GM23338 (cell line): ENCODE measurements at regions not wholly inside any gene's neighbourhood (a gene's known extent, or its start where the extent isn't known, plus 50 kb on each side); places are given as distances from the start of the nearest gene placed in this dataset.

Experiments used
- CREB1 ChIP-seq: fragments of 250-450 bp; sonication (Bioruptor Pico); IDR thresholded peaks from 2 replicates; pipeline ENCODE4 v1.5.0; 2020; ENCODE audit warnings: low read depth, mild to moderate bottlenecking, moderate library complexity
- EZH2 ChIP-seq: fragments of 200-600 bp; sonication (generic); IDR thresholded peaks from one replicate; pipeline ENCODE4 v1.8.0; 2017; ENCODE audit warnings: antibody characterized with exemption, mild to moderate bottlenecking, low read depth; ENCODE audit not compliant: unreplicated experiment
- EZH2phosphoT487 ChIP-seq: fragments of 200-600 bp; sonication (generic); IDR thresholded peaks from one replicate; pipeline ENCODE4 v1.8.1; 2018; ENCODE audit warnings: antibody characterized with exemption; ENCODE audit not compliant: unreplicated experiment
- NANOG ChIP-seq: IDR thresholded peaks from 2 replicates; pipeline ENCODE4 v1.6.1; 2016; ENCODE audit warnings: antibody characterized with exemption, borderline replicate concordance
- POLR2AphosphoS5 ChIP-seq: IDR thresholded peaks from 2 replicates; pipeline ENCODE4 v1.6.1; 2016; ENCODE audit warnings: antibody characterized with exemption, low read depth
- STAT1 ChIP-seq: IDR thresholded peaks from one replicate; pipeline ENCODE4 v1.6.1; 2016; ENCODE audit warnings: antibody characterized with exemption; ENCODE audit not compliant: unreplicated experiment
- ZNF331 ChIP-seq: fragments of 250-450 bp; sonication (Bioruptor Pico); IDR thresholded peaks from 2 replicates; pipeline ENCODE4 v1.5.0; 2020; ENCODE audit warnings: low read depth, mild to moderate bottlenecking, moderate library complexity
- TF ChIP-seq, protein P1 (sequence below), 2 experiments: fragments of 200-600 bp in 1 of 2; sonication (generic) in 1 of 2; conservative IDR thresholded peaks; 2 replicates each; pipeline versions ENCODE4 v1.5.1 to v1.6.1; 2016 to 2017; ENCODE audit warnings: antibody characterized with exemption in 2 of 2, low read depth in 2 of 2, mild to moderate bottlenecking in 2 of 2, moderate library complexity in 1 of 2
- TF ChIP-seq, protein P2 (sequence below): IDR thresholded peaks from one replicate; pipeline ENCODE4 v1.6.1; 2018; ENCODE audit warnings: antibody characterized with exemption; ENCODE audit not compliant: unreplicated experiment
- TF ChIP-seq, protein P3 (sequence below): IDR thresholded peaks from 2 replicates; pipeline ENCODE4 v1.6.1; 2016; ENCODE audit warnings: antibody characterized with exemption

DNA sequence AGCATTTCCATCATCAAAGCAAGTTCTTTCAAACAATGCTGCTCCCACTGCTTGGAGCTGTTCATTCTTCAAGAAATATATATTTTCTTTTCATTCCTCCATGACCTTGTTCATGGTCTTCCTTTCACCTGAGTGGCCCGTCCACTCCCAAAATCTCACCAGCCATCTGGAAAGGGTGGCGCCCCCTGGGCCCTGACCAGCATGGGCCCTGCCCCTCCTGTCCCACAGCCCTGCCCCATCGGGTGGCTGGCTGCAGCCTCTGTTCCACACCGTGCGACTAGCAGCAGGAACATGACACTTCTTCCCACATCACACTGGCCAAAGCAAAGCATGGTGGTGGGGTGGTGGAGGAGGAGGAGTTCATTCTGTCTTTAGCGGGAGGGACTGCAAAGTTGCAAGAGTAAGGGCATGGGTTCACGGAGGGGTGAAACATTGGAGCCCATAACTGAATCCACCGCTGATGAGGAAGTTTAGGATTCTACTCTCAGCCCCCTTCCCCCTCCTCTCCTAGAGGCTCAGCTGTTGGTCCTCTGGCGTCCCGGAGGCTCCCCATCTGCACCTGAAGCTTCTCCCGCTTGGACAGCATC is 195.2 kb upstream of the SLC24A3 start:
- TF ChIP-seq, protein P1, sequence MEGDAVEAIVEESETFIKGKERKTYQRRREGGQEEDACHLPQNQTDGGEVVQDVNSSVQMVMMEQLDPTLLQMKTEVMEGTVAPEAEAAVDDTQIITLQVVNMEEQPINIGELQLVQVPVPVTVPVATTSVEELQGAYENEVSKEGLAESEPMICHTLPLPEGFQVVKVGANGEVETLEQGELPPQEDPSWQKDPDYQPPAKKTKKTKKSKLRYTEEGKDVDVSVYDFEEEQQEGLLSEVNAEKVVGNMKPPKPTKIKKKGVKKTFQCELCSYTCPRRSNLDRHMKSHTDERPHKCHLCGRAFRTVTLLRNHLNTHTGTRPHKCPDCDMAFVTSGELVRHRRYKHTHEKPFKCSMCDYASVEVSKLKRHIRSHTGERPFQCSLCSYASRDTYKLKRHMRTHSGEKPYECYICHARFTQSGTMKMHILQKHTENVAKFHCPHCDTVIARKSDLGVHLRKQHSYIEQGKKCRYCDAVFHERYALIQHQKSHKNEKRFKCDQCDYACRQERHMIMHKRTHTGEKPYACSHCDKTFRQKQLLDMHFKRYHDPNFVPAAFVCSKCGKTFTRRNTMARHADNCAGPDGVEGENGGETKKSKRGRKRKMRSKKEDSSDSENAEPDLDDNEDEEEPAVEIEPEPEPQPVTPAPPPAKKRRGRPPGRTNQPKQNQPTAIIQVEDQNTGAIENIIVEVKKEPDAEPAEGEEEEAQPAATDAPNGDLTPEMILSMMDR (conservative IDR thresholded peaks at IDR 0.05; ENCODE audit: low read depth in 2 of 2): 0 out of 4 replicates have a peak, but pooled peaks of 1 of the 2 experiments have one; percentile 15
- TF ChIP-seq EZH2 (no peak), EZH2phosphoT487 (no peak), POLR2AphosphoS5 (no peak), CREB1 (CRISPR knock-in tag) (no peak), NANOG (no peak), ZNF331 (no peak), STAT1 (no peak)
- TF ChIP-seq, protein P2, sequence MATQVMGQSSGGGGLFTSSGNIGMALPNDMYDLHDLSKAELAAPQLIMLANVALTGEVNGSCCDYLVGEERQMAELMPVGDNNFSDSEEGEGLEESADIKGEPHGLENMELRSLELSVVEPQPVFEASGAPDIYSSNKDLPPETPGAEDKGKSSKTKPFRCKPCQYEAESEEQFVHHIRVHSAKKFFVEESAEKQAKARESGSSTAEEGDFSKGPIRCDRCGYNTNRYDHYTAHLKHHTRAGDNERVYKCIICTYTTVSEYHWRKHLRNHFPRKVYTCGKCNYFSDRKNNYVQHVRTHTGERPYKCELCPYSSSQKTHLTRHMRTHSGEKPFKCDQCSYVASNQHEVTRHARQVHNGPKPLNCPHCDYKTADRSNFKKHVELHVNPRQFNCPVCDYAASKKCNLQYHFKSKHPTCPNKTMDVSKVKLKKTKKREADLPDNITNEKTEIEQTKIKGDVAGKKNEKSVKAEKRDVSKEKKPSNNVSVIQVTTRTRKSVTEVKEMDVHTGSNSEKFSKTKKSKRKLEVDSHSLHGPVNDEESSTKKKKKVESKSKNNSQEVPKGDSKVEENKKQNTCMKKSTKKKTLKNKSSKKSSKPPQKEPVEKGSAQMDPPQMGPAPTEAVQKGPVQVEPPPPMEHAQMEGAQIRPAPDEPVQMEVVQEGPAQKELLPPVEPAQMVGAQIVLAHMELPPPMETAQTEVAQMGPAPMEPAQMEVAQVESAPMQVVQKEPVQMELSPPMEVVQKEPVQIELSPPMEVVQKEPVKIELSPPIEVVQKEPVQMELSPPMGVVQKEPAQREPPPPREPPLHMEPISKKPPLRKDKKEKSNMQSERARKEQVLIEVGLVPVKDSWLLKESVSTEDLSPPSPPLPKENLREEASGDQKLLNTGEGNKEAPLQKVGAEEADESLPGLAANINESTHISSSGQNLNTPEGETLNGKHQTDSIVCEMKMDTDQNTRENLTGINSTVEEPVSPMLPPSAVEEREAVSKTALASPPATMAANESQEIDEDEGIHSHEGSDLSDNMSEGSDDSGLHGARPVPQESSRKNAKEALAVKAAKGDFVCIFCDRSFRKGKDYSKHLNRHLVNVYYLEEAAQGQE: no peak
- TF ChIP-seq, protein P3, sequence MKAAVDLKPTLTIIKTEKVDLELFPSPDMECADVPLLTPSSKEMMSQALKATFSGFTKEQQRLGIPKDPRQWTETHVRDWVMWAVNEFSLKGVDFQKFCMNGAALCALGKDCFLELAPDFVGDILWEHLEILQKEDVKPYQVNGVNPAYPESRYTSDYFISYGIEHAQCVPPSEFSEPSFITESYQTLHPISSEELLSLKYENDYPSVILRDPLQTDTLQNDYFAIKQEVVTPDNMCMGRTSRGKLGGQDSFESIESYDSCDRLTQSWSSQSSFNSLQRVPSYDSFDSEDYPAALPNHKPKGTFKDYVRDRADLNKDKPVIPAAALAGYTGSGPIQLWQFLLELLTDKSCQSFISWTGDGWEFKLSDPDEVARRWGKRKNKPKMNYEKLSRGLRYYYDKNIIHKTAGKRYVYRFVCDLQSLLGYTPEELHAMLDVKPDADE: no peak
